ENCODE measurements at regions not wholly inside any gene's neighbourhood (a gene's known extent, or its start where the extent isn't known, plus 50 kb on each side); places are given as distances from the start of the nearest gene placed in this dataset.

GRCh38 chr5:33102551-33102950 lies 338.2 kb upstream of the TARS1 start:
- Histone ChIP-seq H3K4me3 (no peak overlapping the region), H3K27ac (ENCODE audit: low read depth) (no peak overlapping the region), H3F3A (replicated peaks; ENCODE audit: low read depth) (no peaks in the 10 kb centered on the region), H3K4me1 (ENCODE audit: insufficient read depth) (no peaks in the 10 kb centered on the region), H3K9me2 (ENCODE audit: insufficient read depth) (no peaks in the 10 kb centered on the region), H3K36me3 (ENCODE audit: insufficient read depth) (0 out of 2 replicates have a peak, but pooled peaks cover 6% of the 10 kb centered on the region), H2AFZ (no peak overlapping the region), H3K27me3 (ENCODE audit: insufficient read depth) (no peaks in the 10 kb centered on the region), H3K79me2 (replicated peaks; ENCODE audit: insufficient read depth) (no peaks in the 10 kb centered on the region), H4K20me1 (replicated peaks; ENCODE audit: insufficient read depth) (no peaks in the 10 kb centered on the region), H3K4me2 (no peak overlapping the region)
- peaks cover 70% of the 10 kb centered on the region for H3K9me3 Mint-ChIP-seq
- no peak overlapping the region for H3K4me3 Mint-ChIP-seq
- TF ChIP-seq JUNB (IDR thresholded peaks at IDR 0.05; ENCODE audit: unreplicated experiment) (no peak), ZNF114 (CRISPR knock-in tag; IDR thresholded peaks at IDR 0.05) (no peak), CTCF (conservative IDR thresholded peaks at IDR 0.05; ENCODE audit: low read depth in 2 of 2) (no peak), REST (IDR thresholded peaks at IDR 0.05; ENCODE audit: unreplicated experiment) (no peak), ZNF462 (CRISPR knock-in tag; IDR thresholded peaks at IDR 0.05) (no peak)
- no peaks in the 10 kb centered on the region for H3K4me1 Mint-ChIP-seq
- H3K27me3 Mint-ChIP-seq (ENCODE audit: insufficient read depth, low read depth, poor library complexity) = no peaks in the 10 kb centered on the region
- H3K27ac Mint-ChIP-seq = no peak overlapping the region
- peaks cover 40% of the 10 kb centered on the region for H3K36me3 Mint-ChIP-seq (ENCODE audit: low read depth)
- ATAC-seq = no peak
- DNase-seq (ENCODE audit: low spot score) = no peak

Measured in GM23338 (cell line).